Prostate gland (tissue), 2 donors: ENCODE measurements at regions not wholly inside any gene's neighbourhood (a gene's known extent, or its start where the extent isn't known, plus 50 kb on each side); places are given as distances from the start of the nearest gene placed in this dataset.
"Not testable (repeated sequence)": the region's sequence is repeated elsewhere in the genome, so short reads cannot be mapped to it uniquely, and the experiment has no call there.

Experiments
- CTCF ChIP-seq, 4 experiments: fragments of 200-600 bp in 2 of 4; fragments of 450-650 bp in 2 of 4; sonication (generic) in 2 of 4; IDR thresholded peaks; 1 replicate in 3 of 4; 2 replicates in 1 of 4; pipeline ENCODE4 v1.5.1; 2016 to 2019; ENCODE audit warnings: antibody characterized with exemption in 4 of 4, mild to moderate bottlenecking in 2 of 4, moderate library complexity in 2 of 4
- POLR2AphosphoS5 ChIP-seq: sonication (generic); formaldehyde crosslinking; IDR thresholded peaks from one replicate; pipeline ENCODE4 v1.6.1; 2017; ENCODE audit warnings: antibody characterized with exemption

GRCh38 chr21:32831779-32832178 is 60.2 kb upstream of the PAXBP1 start:
- TF ChIP-seq CTCF (IDR thresholded peaks at IDR 0.05); POLR2AphosphoS5: not testable (repeated sequence)
